GM20000 (cell line): ENCODE measurements at regions not wholly inside any gene's neighbourhood (a gene's known extent, or its start where the extent isn't known, plus 50 kb on each side); places are given as distances from the start of the nearest gene placed in this dataset.
"Not testable (repeated sequence)": the region's sequence is repeated elsewhere in the genome, so short reads cannot be mapped to it uniquely, and the experiment has no call there.

Source experiments
- DNase-seq: peaks from one replicate; pipeline ENCODE4 v3.0.0; 2012; ENCODE audit warnings: low spot score
- TF ChIP-seq, protein P1 (sequence below): IDR thresholded peaks from 2 replicates; pipeline ENCODE4 v1.5.1; 2012; ENCODE audit warnings: mild to moderate bottlenecking, control low read depth; ENCODE audit errors: extremely low read depth, missing control alignments

DNA sequence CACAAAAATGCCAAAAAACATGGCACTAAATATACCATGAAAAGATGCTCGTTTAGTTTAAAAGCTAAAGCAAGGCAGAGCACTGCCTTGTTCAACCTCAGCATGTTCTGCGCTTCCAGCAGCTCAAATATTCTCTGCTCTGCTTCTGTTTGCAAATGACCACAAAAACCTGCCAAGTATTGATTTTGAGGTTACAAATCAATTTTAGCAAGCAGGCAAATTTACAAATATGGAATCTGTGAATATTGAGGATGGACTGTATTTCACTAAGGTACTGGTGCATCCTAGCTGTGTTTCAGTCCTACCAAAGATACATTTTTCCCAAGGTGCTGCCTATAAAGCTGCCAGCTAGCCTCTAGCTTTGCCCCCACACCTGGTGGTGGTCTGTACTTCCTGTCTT lies 449.9 kb downstream of the PREX1 start:
- TF ChIP-seq, protein P1, sequence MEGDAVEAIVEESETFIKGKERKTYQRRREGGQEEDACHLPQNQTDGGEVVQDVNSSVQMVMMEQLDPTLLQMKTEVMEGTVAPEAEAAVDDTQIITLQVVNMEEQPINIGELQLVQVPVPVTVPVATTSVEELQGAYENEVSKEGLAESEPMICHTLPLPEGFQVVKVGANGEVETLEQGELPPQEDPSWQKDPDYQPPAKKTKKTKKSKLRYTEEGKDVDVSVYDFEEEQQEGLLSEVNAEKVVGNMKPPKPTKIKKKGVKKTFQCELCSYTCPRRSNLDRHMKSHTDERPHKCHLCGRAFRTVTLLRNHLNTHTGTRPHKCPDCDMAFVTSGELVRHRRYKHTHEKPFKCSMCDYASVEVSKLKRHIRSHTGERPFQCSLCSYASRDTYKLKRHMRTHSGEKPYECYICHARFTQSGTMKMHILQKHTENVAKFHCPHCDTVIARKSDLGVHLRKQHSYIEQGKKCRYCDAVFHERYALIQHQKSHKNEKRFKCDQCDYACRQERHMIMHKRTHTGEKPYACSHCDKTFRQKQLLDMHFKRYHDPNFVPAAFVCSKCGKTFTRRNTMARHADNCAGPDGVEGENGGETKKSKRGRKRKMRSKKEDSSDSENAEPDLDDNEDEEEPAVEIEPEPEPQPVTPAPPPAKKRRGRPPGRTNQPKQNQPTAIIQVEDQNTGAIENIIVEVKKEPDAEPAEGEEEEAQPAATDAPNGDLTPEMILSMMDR = no peak
- DNase-seq = no peak

DNA sequence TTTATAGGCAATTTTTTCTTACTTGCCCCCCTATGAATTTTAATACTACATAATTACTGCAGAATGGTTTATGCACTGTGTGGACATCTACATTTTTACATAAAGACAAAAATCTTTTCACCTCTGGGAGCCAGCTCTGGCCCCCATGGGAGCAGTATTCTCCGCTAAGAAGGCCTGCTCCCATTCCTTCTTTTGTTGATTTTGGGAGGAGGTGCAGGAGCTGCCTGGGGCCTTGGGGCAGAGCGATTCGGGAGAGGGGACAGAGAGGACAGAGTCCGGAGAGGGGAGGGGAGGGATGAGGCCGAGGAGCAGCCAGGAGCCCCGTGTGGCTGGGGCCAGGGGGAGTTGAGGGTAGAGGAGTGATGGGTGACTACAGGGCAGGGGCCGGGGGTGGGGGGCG lies 452.0 kb downstream of the PREX1 start:
- DNase-seq = no peak
- TF ChIP-seq, protein P1 = no peak

- TF ChIP-seq, protein P1 = no peak
- no peak for DNase-seq
Observed at GRCh38 chr20:48374991-48375595, 452.7 kb downstream of the PREX1 start.

GRCh38 chr20:48374031-48374907 lies 453.5 kb downstream of the PREX1 start:
- TF ChIP-seq, protein P1 = peak; percentile 3
- not testable (repeated sequence) for DNase-seq

DNA sequence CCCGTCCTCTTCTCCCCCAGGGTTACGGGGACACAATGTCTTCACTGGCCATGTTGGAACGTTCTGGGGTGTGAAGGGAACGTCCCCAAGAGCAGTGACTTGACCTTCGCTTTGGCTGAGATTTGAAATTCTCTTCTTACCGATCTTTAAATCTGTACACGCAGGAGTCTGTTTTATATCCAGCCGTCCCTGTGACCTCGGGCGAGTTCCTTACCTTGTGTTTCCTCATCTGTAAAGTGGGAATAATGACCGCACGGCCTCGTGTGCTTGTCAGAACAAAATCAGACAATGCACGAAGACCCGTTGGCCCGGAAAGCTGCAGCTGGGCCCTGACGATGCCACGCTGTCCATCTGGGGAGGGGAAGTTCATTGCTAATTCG lies 454.3 kb downstream of the PREX1 start:
- TF ChIP-seq, protein P1 = no peak
- DNase-seq = no peak

GRCh38 chr20:48372851-48373554 lies 454.8 kb downstream of the PREX1 start:
- not testable (repeated sequence) for DNase-seq

- no peak for DNase-seq
- TF ChIP-seq, protein P1 = no peak
Observed at GRCh38 chr20:48371211-48371610, 456.6 kb downstream of the PREX1 start.

DNA sequence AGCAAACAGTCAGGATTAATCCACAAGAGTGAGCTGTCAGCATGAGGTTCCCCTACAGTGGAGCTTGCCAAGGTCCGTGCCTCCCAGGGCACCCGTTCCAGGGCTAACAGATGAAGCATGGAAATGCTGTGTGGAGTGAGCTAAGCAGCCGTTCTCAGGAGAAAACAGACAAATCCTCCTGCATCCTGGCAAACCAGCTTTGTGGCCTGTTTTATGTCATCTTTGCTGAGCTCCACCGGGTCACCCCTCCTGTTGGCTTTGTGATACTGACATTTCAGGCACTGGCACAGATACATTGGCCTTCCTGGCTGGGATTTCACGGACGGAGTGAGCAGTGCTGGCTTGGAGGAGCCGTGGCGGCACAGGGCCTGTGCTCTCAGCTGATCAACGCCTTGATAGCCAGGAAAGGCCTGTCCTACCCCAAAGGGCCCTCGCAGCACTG lies 459.2 kb downstream of the PREX1 start:
- DNase-seq = not testable (repeated sequence)

- DNase-seq = not testable (repeated sequence)
Observed at GRCh38 chr20:48367541-48368358, 460.0 kb downstream of the PREX1 start.
